SK-N-MC (cell line): ENCODE measurements at regions not wholly inside any gene's neighbourhood (a gene's known extent, or its start where the extent isn't known, plus 50 kb on each side); places are given as distances from the start of the nearest gene placed in this dataset.

Experiments used
- EZH2 ChIP-seq: fragments of 200-600 bp; sonication (generic); IDR thresholded peaks from one replicate; pipeline ENCODE4 v1.6.1; 2017; ENCODE audit warnings: antibody characterized with exemption
- FOXP2 ChIP-seq: optimal IDR thresholded peaks from 2 replicates; pipeline ENCODE3; 2011; ENCODE audit warnings: mild to moderate bottlenecking, moderate library complexity; ENCODE audit not compliant: insufficient read depth; ENCODE audit errors: extremely low read length, control extremely low read depth
- POLR2AphosphoS5 ChIP-seq: IDR thresholded peaks from 2 replicates; pipeline ENCODE4 v1.6.1; 2012; ENCODE audit warnings: mild to moderate bottlenecking, low read depth, low read length, borderline replicate concordance

DNA sequence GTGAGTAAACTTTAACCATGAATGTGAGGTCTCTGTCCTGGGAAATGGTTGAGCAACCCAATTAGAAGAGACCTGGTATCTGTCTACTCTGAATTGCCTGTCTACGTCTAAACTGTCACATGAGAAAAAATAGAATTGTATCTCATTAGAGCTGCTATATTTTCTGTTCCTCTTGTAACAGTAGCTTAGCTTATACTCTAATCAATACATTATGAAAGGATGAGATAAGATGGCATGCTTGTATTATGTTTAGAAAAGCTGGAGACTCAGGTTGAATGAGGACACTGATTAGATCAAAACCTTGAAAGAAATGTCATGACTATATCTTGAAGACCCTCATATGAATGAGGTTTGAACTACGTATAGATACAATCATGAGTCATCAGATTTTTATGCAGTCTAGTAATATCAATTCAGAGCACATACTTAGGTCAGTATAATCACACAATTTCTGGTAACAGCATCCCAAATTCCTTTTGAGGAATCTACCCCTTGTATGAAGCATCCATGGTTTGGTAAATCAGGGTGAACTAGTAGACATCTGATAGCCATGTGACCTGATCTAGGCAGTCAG is 561.5 kb upstream of the CHORDC1 start:
- TF ChIP-seq FOXP2, result no peak
- TF ChIP-seq POLR2AphosphoS5, result no peak
- no peak for TF ChIP-seq EZH2
